HepG2 (cell line): ENCODE measurements at regions not wholly inside any gene's neighbourhood (a gene's known extent, or its start where the extent isn't known, plus 50 kb on each side); places are given as distances from the start of the nearest gene placed in this dataset.

Experiments
- ATAC-seq: fragments of 200-7000 bp; cut with Tn5 transposase; 3 replicates; pipeline ENCODE4 v1.9.1; 2020; ENCODE audit warnings: mild to moderate bottlenecking, moderate library complexity
- BruUV-seq: library from RNA; stranded (reverse); fragments of 400-500 nt; replicated peaks from 2 replicates; lab custom pipeline; 2021; lab: Mats Ljungman, UMichigan
- CTCF ChIA-PET: fragments of 300-600 bp; formaldehyde crosslinking; extraction: SDS; loops from one replicate; lab custom pipeline; 2021; ENCODE audit warnings: low total read pairs, inconsistent platforms, low intra/inter-chr PET ratio; lab: Yijun Ruan, JAX
- POLR2A ChIA-PET: fragments of 350-600 bp; sonication (Branson Sonifier 250); formaldehyde crosslinking; loops from one replicate; lab custom pipeline; 2020; ENCODE audit warnings: antibody characterized with exemption, inconsistent platforms; lab: Yijun Ruan, JAX
- DNase-seq: peaks from one replicate; pipeline ENCODE4 v3.0.0-alpha.2; 2015; ENCODE audit warnings: low spot score
- FAIRE-seq: peaks from 3 replicates; lab custom pipeline; 2011; peaks lifted over from hg19 to GRCh38; lab: Jason Lieb, UNC
- H2AFZ ChIP-seq: one replicate; pipeline ENCODE4 v1.6.1; 2011; ENCODE audit warnings: low read length, inconsistent platforms
- H3K27ac ChIP-seq: fragments of 300-600 bp; 3 replicates; pipeline ENCODE4 v1.8.0; 2011; ENCODE audit warnings: mixed run types, mild to moderate bottlenecking, mixed read lengths, low read length, inconsistent platforms; ENCODE audit not compliant: insufficient read depth; ENCODE audit errors: extremely low read length
- H3K27me3 ChIP-seq, 2 experiments: fragments of 200-600 bp in 1 of 2; 2 replicates in 1 of 2; 3 replicates in 1 of 2; pipeline versions ENCODE4 v1.6.0 to v1.8.0; 2011; ENCODE audit warnings: low read length in 2 of 2, mild to moderate bottlenecking in 2 of 2, moderate library complexity in 2 of 2, inconsistent platforms in 1 of 2; ENCODE audit not compliant: insufficient read depth in 2 of 2, control insufficient read depth in 1 of 2
- H3K36me3 ChIP-seq, 2 experiments: fragments of 200-600 bp in 1 of 2; replicated peaks in 1 of 2; 2 replicates in 1 of 2; 3 replicates in 1 of 2; pipeline versions ENCODE4 v1.5.1 to v1.8.0; 2011; ENCODE audit warnings: low read length in 2 of 2, inconsistent platforms in 1 of 2; ENCODE audit not compliant: insufficient read depth in 2 of 2, control insufficient read depth in 1 of 2
- H3K4me1 ChIP-seq: 2 replicates; pipeline ENCODE4 v1.5.1; 2012; ENCODE audit warnings: low read length, inconsistent platforms; ENCODE audit not compliant: insufficient read depth
- H3K4me2 ChIP-seq: 2 replicates; pipeline ENCODE4 v1.6.0; 2011; ENCODE audit warnings: low read depth, low read length, inconsistent platforms
- H3K4me3 ChIP-seq, 3 experiments: fragments of 200-600 bp in 1 of 3; sonication (generic), shearing (Covaris generic) in 1 of 3; replicated peaks in 1 of 3; 2 replicates each; pipeline ENCODE4 v1.5.1; 2011 to 2016; ENCODE audit warnings: low read length in 3 of 3, inconsistent platforms in 2 of 3, low read depth in 2 of 3, mild to moderate bottlenecking in 2 of 3, control low read depth in 1 of 3, mixed read lengths in 1 of 3; ENCODE audit not compliant: insufficient read depth in 1 of 3
- H3K79me2 ChIP-seq: one replicate; pipeline ENCODE4 v1.6.1; 2011; ENCODE audit warnings: low read length, inconsistent platforms; ENCODE audit not compliant: insufficient read depth
- H3K9ac ChIP-seq: 2 replicates; pipeline ENCODE4 v1.6.0; 2011; ENCODE audit warnings: mild to moderate bottlenecking, low read depth, low read length, inconsistent platforms; ENCODE audit not compliant: insufficient read depth
- H3K9me3 ChIP-seq: 2 replicates; pipeline ENCODE4 v1.5.1; 2012; ENCODE audit warnings: mild to moderate bottlenecking, low read length
- H4K20me1 ChIP-seq: 2 replicates; pipeline ENCODE4 v1.6.0; 2011; ENCODE audit warnings: inconsistent platforms, mild to moderate bottlenecking, low read length, moderate library complexity; ENCODE audit not compliant: insufficient read depth
- FOXK2 ChIP-seq: fragments of 450-650 bp; IDR thresholded peaks from 2 replicates; pipeline ENCODE4 v1.6.1; 2016
- HNRNPL ChIP-seq: fragments of 200-400 bp; formaldehyde crosslinking; IDR thresholded peaks from 2 replicates; pipeline ENCODE4 v1.6.1; 2017; ENCODE audit warnings: mild to moderate bottlenecking, low read depth, low read length
- HOXA5 ChIP-seq: sonication (generic); formaldehyde crosslinking; IDR thresholded peaks from 2 replicates; pipeline ENCODE4 v1.4.0; 2020; ENCODE audit warnings: missing genetic modification reagents
- JUNB ChIP-seq: sonication (generic); formaldehyde crosslinking; IDR thresholded peaks from 2 replicates; pipeline ENCODE4 v1.8.0; 2022; ENCODE audit warnings: missing genetic modification reagents, mild to moderate bottlenecking, borderline replicate concordance
- MAFF ChIP-seq: IDR thresholded peaks from 2 replicates; pipeline ENCODE4 v1.6.1; 2011; ENCODE audit warnings: low read depth, low read length, improper control_type of control experiment
- MYC ChIP-seq: sonication (generic); formaldehyde crosslinking; IDR thresholded peaks from 2 replicates; pipeline ENCODE4 v1.9.0; 2021; ENCODE audit warnings: missing genetic modification reagents, borderline replicate concordance
- PCBP2 ChIP-seq: fragments of 200-400 bp; formaldehyde crosslinking; optimal IDR thresholded peaks from 2 replicates; pipeline ENCODE3; 2018; ENCODE audit warnings: low read length, low read depth; ENCODE audit not compliant: poor library complexity, severe bottlenecking
- SIX4 ChIP-seq: sonication (generic); formaldehyde crosslinking; IDR thresholded peaks from 2 replicates; pipeline ENCODE4 v1.4.0; 2020; ENCODE audit warnings: missing genetic modification reagents
- SKI ChIP-seq: fragments of 450-650 bp; IDR thresholded peaks from one replicate; pipeline ENCODE4 v1.6.1; 2018; ENCODE audit warnings: mild to moderate bottlenecking; ENCODE audit not compliant: partially characterized antibody
- SOX13 ChIP-seq, 3 experiments: fragments of 450-650 bp in 1 of 3; sonication (generic) in 1 of 3; formaldehyde crosslinking in 1 of 3; IDR thresholded peaks in 2 of 3; conservative IDR thresholded peaks in 1 of 3; 2 replicates each; pipeline versions ENCODE4 v1.5.0 to v1.6.1; 2016 to 2020; ENCODE audit warnings: antibody characterized with exemption in 1 of 3, mild to moderate bottlenecking in 1 of 3, missing compliant biosample characterization in 1 of 3, missing genetic modification reagents in 1 of 3, moderate library complexity in 1 of 3
- ZNF44 ChIP-seq: sonication (generic); formaldehyde crosslinking; IDR thresholded peaks from 2 replicates; pipeline ENCODE4 v1.5.1; 2020; ENCODE audit warnings: mild to moderate bottlenecking, missing genetic modification reagents
- ZNF562 ChIP-seq: sonication (generic); formaldehyde crosslinking; IDR thresholded peaks from 2 replicates; pipeline ENCODE4 v1.8.0; 2022; ENCODE audit warnings: missing genetic modification reagents, borderline replicate concordance
- WGBS: methylation state at CpG from one replicate; pipeline ENCODE4 v1.1.6; 2017; ENCODE audit warnings: low lambda C conversion rate; 5-methylcytosine and 5-hydroxymethylcytosine counted together
- in situ Hi-C: cut with HindIII; loops from 2 replicates; pipeline ENCODE4 v1.10.0; 2017; ENCODE audit warnings: low pct_unique_long_range_greater_than_20kb; ENCODE audit not compliant: extremely low pct_ligation_motif_present
- intact Hi-C: fragments of 100-400 bp; cut with micrococcal nuclease; formaldehyde crosslinking; loops from one replicate; pipeline ENCODE4 v1.10.0; 2022; ENCODE audit not compliant: unreplicated experiment
- TF ChIP-seq, protein P1 (sequence below): sonication (generic); formaldehyde crosslinking; IDR thresholded peaks from 2 replicates; pipeline ENCODE4 v1.5.1; 2020; ENCODE audit warnings: mild to moderate bottlenecking, moderate library complexity, missing genetic modification reagents
- TF ChIP-seq, protein P2 (sequence below): IDR thresholded peaks from 2 replicates; pipeline ENCODE4 v1.6.1; 2018; ENCODE audit warnings: missing genetic modification reagents

DNA sequence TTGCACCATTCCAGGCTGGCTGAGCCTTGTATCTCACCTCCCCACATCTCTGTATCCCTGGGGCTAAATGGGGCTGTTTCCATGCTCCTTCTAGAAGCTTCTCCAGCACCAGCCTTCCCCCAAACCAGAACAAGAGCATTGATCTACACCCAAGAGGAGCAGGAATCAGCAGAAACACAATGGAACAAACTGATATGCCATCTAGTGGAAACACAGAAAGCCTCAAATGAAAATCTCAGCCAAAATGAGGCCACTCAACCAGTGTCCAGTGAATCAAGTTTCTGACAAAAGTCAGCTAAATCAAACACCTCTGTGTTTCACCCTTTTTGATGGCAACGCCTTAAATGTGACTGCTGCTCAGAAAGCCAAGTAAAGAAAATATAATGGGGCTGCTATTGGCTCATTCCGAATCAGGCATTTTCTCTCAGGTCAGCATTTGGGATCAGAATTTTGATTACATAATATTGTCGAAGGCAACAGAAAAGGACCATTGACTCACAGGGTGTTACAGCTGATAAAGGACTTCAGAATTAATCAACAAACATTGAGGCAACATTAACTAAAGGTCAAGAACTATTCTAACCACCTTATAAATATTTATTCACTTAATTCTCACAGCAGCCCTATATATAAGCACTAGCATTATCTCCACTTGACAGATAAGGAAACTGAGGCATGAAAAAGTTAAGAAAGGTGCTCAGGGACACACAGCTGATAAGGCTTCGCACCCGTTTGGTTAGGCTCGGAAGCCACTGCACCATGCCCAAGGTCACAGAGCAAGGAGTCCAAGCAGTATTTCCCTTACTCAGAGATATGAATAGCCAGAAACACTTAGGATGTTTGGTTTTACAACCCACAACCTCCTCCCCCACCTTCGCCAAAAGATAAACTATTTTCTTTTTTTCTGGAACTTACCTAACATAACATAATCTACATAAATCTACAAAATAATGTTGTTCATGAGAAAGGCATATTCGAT is 85.8 kb upstream of the KCNJ15 start:
- in situ Hi-C loops (no loop called here), intact Hi-C loops (no loop called here)
- Histone ChIP-seq H3K4me1 (no peaks in the 10 kb centered on the region), H3K27ac (no peak overlapping the region), H3K4me2 (no peak overlapping the region), H4K20me1 (no peaks in the 10 kb centered on the region), H2AFZ (no peak overlapping the region), H3K9me3 (no peaks in the 10 kb centered on the region), H3K79me2 (no peaks in the 10 kb centered on the region), H3K9ac (no peak overlapping the region), H3K4me3 (no peak overlapping the region), H3K36me3 (no peaks in the 10 kb centered on the region)
- ATAC-seq (no peak), FAIRE-seq (no peak)
- 12% methylated on average over 8 of the region's 8 CpGs for WGBS
- no TSS peak for BruUV-seq
- POLR2A ChIA-PET: no interaction called here
- TF ChIP-seq MYC (no peak), FOXK2 (no peak), SOX13 (IDR thresholded peaks at IDR 0.05) (no peak), SOX13 (CRISPR knock-in tag; conservative IDR thresholded peaks at IDR 0.05 in 1 of 2, IDR thresholded peaks at IDR 0.05 in 1 of 2) (no peak), JUNB (CRISPR knock-in tag) (no peak)
- TF ChIP-seq, all 625 proteins: peak for 0
- DNase-seq: no peak
- H3K27me3 ChIP-seq: no peaks in the 10 kb centered on the region; a peak in 1 of 5 replicates
- CTCF ChIA-PET: no interaction called here

GRCh38 chr21:38171723-38172344 is 85.0 kb upstream of the KCNJ15 start:
- no peak overlapping the region for H2AFZ ChIP-seq
- no peak overlapping the region for H3K27ac ChIP-seq
- BruUV-seq: no TSS peak
- CTCF ChIA-PET: no interaction called here
- no peak overlapping the region for H3K4me2 ChIP-seq
- intact Hi-C loops (no loop called here), in situ Hi-C loops (no loop called here)
- H3K4me3 ChIP-seq: no peak overlapping the region
- H3K36me3 ChIP-seq: no peaks in the 10 kb centered on the region
- no peaks in the 10 kb centered on the region for H3K4me1 ChIP-seq
- POLR2A ChIA-PET: no interaction called here
- FAIRE-seq (no peak), ATAC-seq (peak; percentile 28; the same call in 2 of the 3 replicates), DNase-seq (no peak)
- H3K79me2 ChIP-seq: no peaks in the 10 kb centered on the region
- H3K9me3 ChIP-seq: no peaks in the 10 kb centered on the region
- H3K27me3 ChIP-seq: no peaks in the 10 kb centered on the region; a peak in 1 of 5 replicates
- no peak overlapping the region for H3K9ac ChIP-seq
- 69% methylated on average over 5 of the region's 12 CpGs for WGBS
- H4K20me1 ChIP-seq: no peaks in the 10 kb centered on the region
- TF ChIP-seq HNRNPL (no peak), PCBP2 (no peak), SIX4 (no peak), MAFF (no peak), SKI (no peak), HOXA5 (CRISPR knock-in tag) (no peak), ZNF44 (CRISPR knock-in tag) (no peak), ZNF562 (CRISPR knock-in tag) (no peak)
- TF ChIP-seq, protein P1, sequence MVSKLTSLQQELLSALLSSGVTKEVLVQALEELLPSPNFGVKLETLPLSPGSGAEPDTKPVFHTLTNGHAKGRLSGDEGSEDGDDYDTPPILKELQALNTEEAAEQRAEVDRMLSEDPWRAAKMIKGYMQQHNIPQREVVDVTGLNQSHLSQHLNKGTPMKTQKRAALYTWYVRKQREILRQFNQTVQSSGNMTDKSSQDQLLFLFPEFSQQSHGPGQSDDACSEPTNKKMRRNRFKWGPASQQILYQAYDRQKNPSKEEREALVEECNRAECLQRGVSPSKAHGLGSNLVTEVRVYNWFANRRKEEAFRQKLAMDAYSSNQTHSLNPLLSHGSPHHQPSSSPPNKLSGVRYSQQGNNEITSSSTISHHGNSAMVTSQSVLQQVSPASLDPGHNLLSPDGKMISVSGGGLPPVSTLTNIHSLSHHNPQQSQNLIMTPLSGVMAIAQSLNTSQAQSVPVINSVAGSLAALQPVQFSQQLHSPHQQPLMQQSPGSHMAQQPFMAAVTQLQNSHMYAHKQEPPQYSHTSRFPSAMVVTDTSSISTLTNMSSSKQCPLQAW (CRISPR knock-in tag): no peak
- TF ChIP-seq, protein P2, sequence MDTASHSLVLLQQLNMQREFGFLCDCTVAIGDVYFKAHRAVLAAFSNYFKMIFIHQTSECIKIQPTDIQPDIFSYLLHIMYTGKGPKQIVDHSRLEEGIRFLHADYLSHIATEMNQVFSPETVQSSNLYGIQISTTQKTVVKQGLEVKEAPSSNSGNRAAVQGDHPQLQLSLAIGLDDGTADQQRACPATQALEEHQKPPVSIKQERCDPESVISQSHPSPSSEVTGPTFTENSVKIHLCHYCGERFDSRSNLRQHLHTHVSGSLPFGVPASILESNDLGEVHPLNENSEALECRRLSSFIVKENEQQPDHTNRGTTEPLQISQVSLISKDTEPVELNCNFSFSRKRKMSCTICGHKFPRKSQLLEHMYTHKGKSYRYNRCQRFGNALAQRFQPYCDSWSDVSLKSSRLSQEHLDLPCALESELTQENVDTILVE (CRISPR knock-in tag): no peak
